ENCODE measurements at regions not wholly inside any gene's neighbourhood (a gene's known extent, or its start where the extent isn't known, plus 50 kb on each side); places are given as distances from the start of the nearest gene placed in this dataset.

DNA sequence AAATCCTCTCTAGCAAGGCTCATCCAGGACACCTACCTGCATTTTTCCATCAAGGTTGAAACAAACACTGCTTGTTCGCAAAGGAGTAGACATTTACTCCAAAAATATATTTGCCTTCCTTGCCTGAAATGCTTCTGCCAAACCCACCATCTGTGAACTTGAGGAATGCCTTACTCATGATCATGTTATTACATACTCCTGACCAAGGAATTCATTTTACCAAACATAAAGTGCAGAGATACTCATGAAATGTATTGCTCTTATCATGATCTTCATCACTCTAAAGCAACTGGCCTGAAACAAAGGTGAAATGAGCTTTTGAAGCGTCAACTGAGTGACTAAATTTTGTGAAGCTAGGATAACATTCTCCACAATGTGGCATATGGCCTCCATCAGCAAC lies 243.1 kb upstream of the CCDC179 start:
- TF ChIP-seq TOX (CRISPR knock-in tag; IDR thresholded peaks at IDR 0.05; ENCODE audit: borderline replicate concordance) (no peak), ZC3H10 (CRISPR knock-in tag; IDR thresholded peaks at IDR 0.05) (no peak), SNAI2 (CRISPR knock-in tag; IDR thresholded peaks at IDR 0.05) (no peak), ARNTL (CRISPR knock-in tag; IDR thresholded peaks at IDR 0.05; ENCODE audit: borderline replicate concordance, low read depth) (no peak), ZNF8 (CRISPR knock-in tag; IDR thresholded peaks at IDR 0.05) (no peak), ZFP3 (CRISPR knock-in tag; IDR thresholded peaks at IDR 0.05) (no peak), ZNF565 (CRISPR knock-in tag; conservative IDR thresholded peaks at IDR 0.05; ENCODE audit: low read depth) (no peak)
- TF ChIP-seq, protein P1, sequence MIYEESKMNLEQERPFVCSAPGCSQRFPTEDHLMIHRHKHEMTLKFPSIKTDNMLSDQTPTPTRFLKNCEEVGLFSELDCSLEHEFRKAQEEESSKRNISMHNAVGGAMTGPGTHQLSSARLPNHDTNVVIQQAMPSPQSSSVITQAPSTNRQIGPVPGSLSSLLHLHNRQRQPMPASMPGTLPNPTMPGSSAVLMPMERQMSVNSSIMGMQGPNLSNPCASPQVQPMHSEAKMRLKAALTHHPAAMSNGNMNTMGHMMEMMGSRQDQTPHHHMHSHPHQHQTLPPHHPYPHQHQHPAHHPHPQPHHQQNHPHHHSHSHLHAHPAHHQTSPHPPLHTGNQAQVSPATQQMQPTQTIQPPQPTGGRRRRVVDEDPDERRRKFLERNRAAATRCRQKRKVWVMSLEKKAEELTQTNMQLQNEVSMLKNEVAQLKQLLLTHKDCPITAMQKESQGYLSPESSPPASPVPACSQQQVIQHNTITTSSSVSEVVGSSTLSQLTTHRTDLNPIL (CRISPR knock-in tag; IDR thresholded peaks at IDR 0.05; ENCODE audit: low read depth) = no peak
- no peak for ATAC-seq

DNA sequence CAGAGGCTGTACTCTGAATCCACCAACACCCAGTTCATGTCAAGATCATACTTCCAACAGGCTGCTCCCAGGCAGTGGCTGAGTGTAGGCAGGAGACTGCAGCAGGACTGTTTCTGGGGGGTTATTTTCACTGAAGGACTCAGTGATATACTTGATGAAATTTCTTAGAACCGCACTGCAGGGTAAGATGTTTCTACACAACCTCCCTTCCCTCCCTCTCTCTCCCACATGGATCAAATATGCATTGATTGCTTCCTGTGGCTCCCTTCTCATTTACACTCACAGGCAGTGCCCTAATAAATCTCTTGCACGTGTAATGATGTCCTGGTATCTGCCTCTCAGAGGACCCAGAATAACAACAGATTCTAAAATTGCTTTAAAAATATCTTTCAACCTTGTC lies 251.3 kb upstream of the CCDC179 start:
- ATAC-seq = no peak
- TF ChIP-seq ESRRG (CRISPR knock-in tag; IDR thresholded peaks at IDR 0.05) (no peak), ZNF565 (CRISPR knock-in tag; conservative IDR thresholded peaks at IDR 0.05; ENCODE audit: low read depth) (no peak), ZNF70 (CRISPR knock-in tag; IDR thresholded peaks at IDR 0.05) (no peak), ISL1 (CRISPR knock-in tag; IDR thresholded peaks at IDR 0.05) (no peak), TCF4 (CRISPR knock-in tag; IDR thresholded peaks at IDR 0.05; ENCODE audit: borderline replicate concordance) (no peak), ZNF8 (CRISPR knock-in tag; IDR thresholded peaks at IDR 0.05) (no peak), CSDC2 (CRISPR knock-in tag; IDR thresholded peaks at IDR 0.05) (no peak), ZFP30 (CRISPR knock-in tag; IDR thresholded peaks at IDR 0.05) (no peak), OSR1 (CRISPR knock-in tag; IDR thresholded peaks at IDR 0.05) (no peak), RARB (CRISPR knock-in tag; IDR thresholded peaks at IDR 0.05) (no peak), ZC3H10 (CRISPR knock-in tag; IDR thresholded peaks at IDR 0.05) (no peak), ARNTL (CRISPR knock-in tag; IDR thresholded peaks at IDR 0.05; ENCODE audit: borderline replicate concordance, low read depth) (no peak)
- TF ChIP-seq, protein P1 (CRISPR knock-in tag; IDR thresholded peaks at IDR 0.05; ENCODE audit: low read depth) = no peak
- TF ChIP-seq, protein P2, sequence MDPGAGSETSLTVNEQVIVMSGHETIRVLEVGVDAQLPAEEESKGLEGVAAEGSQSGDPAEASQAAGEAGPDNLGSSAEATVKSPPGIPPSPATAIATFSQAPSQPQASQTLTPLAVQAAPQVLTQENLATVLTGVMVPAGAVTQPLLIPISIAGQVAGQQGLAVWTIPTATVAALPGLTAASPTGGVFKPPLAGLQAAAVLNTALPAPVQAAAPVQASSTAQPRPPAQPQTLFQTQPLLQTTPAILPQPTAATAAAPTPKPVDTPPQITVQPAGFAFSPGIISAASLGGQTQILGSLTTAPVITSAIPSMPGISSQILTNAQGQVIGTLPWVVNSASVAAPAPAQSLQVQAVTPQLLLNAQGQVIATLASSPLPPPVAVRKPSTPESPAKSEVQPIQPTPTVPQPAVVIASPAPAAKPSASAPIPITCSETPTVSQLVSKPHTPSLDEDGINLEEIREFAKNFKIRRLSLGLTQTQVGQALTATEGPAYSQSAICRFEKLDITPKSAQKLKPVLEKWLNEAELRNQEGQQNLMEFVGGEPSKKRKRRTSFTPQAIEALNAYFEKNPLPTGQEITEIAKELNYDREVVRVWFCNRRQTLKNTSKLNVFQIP (CRISPR knock-in tag; IDR thresholded peaks at IDR 0.05; ENCODE audit: borderline replicate concordance, low read depth) = no peak

DNA sequence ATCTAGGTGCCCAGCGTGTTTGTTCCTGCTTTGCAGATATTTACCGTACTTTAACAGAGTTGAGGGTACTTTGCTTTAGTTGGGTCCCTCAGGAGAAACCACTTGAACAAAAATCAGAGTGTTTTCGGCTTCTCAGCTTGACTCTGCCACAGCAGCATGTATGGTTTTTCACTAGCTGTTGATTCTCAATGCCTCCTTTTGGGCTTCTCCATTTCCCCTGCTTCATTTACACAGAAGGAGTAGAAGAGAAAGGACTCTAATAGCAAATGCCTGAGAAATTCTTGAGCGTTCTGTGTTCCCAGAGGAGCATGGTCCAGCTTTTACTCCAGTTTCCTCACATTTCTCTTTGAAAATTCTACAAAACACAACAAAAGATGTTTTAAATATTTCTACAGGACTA lies 252.1 kb upstream of the CCDC179 start:
- TF ChIP-seq BACH2 (CRISPR knock-in tag; IDR thresholded peaks at IDR 0.05; ENCODE audit: borderline replicate concordance) = no peak
- TF ChIP-seq, protein P2 (CRISPR knock-in tag; IDR thresholded peaks at IDR 0.05; ENCODE audit: borderline replicate concordance, low read depth) = no peak
- TF ChIP-seq ZNF8 (CRISPR knock-in tag; IDR thresholded peaks at IDR 0.05) = no peak
- no peak for TF ChIP-seq OSR1 (CRISPR knock-in tag; IDR thresholded peaks at IDR 0.05)
- TF ChIP-seq GLIS3 (CRISPR knock-in tag; IDR thresholded peaks at IDR 0.05) = no peak
- no peak for TF ChIP-seq TOX (CRISPR knock-in tag; IDR thresholded peaks at IDR 0.05; ENCODE audit: borderline replicate concordance)
- TF ChIP-seq, protein P3, sequence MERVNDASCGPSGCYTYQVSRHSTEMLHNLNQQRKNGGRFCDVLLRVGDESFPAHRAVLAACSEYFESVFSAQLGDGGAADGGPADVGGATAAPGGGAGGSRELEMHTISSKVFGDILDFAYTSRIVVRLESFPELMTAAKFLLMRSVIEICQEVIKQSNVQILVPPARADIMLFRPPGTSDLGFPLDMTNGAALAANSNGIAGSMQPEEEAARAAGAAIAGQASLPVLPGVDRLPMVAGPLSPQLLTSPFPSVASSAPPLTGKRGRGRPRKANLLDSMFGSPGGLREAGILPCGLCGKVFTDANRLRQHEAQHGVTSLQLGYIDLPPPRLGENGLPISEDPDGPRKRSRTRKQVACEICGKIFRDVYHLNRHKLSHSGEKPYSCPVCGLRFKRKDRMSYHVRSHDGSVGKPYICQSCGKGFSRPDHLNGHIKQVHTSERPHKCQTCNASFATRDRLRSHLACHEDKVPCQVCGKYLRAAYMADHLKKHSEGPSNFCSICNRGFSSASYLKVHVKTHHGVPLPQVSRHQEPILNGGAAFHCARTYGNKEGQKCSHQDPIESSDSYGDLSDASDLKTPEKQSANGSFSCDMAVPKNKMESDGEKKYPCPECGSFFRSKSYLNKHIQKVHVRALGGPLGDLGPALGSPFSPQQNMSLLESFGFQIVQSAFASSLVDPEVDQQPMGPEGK (CRISPR knock-in tag; IDR thresholded peaks at IDR 0.05; ENCODE audit: borderline replicate concordance) = no peak
- no peak for TF ChIP-seq ZNF565 (CRISPR knock-in tag; conservative IDR thresholded peaks at IDR 0.05; ENCODE audit: low read depth)
- no peak for TF ChIP-seq TCF4 (CRISPR knock-in tag; IDR thresholded peaks at IDR 0.05; ENCODE audit: borderline replicate concordance)
- no peak for TF ChIP-seq PPARA (CRISPR knock-in tag; IDR thresholded peaks at IDR 0.05; ENCODE audit: borderline replicate concordance)
- TF ChIP-seq, protein P1 (CRISPR knock-in tag; IDR thresholded peaks at IDR 0.05; ENCODE audit: low read depth) = no peak
- no peak for ATAC-seq
